Activated T-cell treated with anti-CD3 and anti-CD28 coated beads, Interleukin-2, amount 50 U/mL, for 24 hours (primary cell): ENCODE measurements at regions not wholly inside any gene's neighbourhood (a gene's known extent, or its start where the extent isn't known, plus 50 kb on each side); places are given as distances from the start of the nearest gene placed in this dataset.

ENCODE experiments used
- DNase-seq: peaks from one replicate; pipeline ENCODE4 v3.0.0-alpha.2; 2020
- H3K27ac Mint-ChIP-seq: 2 replicates; pipeline ENCODE4 v1.8.0; 2020; ENCODE audit warnings: mild to moderate bottlenecking, mixed read lengths
- H3K27me3 Mint-ChIP-seq: 2 replicates; pipeline ENCODE4 v1.8.0; 2020; ENCODE audit warnings: mixed read lengths
- H3K36me3 Mint-ChIP-seq: 2 replicates; pipeline ENCODE4 v1.8.0; 2020; ENCODE audit warnings: low read depth, mixed read lengths
- H3K4me1 Mint-ChIP-seq: 2 replicates; pipeline ENCODE4 v1.8.0; 2020; ENCODE audit warnings: low read depth, mixed read lengths
- H3K4me3 Mint-ChIP-seq: 2 replicates; pipeline ENCODE4 v1.8.0; 2020; ENCODE audit warnings: mild to moderate bottlenecking, moderate library complexity, mixed read lengths
- H3K9me3 Mint-ChIP-seq: 2 replicates; pipeline ENCODE4 v1.8.0; 2020; ENCODE audit warnings: mixed read lengths

GRCh38 chr11:113572136-113572735 is 97.0 kb upstream of the DRD2 start:
- Mint-ChIP-seq H3K36me3 (no peaks in the 10 kb centered on the region), H3K9me3 (no peaks in the 10 kb centered on the region), H3K27me3 (peaks cover 16% of the 10 kb centered on the region), H3K4me3 (no peak overlapping the region), H3K4me1 (no peaks in the 10 kb centered on the region), H3K27ac (no peak overlapping the region)
- no peak for DNase-seq

- Mint-ChIP-seq H3K4me3 (no peak overlapping the region), H3K4me1 (no peaks in the 10 kb centered on the region), H3K27ac (no peak overlapping the region), H3K27me3 (peaks cover 23% of the 10 kb centered on the region), H3K9me3 (no peaks in the 10 kb centered on the region), H3K36me3 (no peaks in the 10 kb centered on the region)
- DNase-seq: no peak
These were observed 96.3 kb upstream of the DRD2 start for GRCh38 chr11:113571531-113571930.

- Mint-ChIP-seq H3K4me1 (no peaks in the 10 kb centered on the region), H3K27me3 (peaks cover 26% of the 10 kb centered on the region), H3K9me3 (no peaks in the 10 kb centered on the region), H3K36me3 (no peaks in the 10 kb centered on the region), H3K4me3 (no peak overlapping the region), H3K27ac (no peak overlapping the region)
- DNase-seq: no peak
These were observed 95.7 kb upstream of the DRD2 start for GRCh38 chr11:113570906-113571305.

- Mint-ChIP-seq H3K27ac (no peak overlapping the region), H3K36me3 (no peaks in the 10 kb centered on the region), H3K4me3 (no peak overlapping the region), H3K9me3 (no peaks in the 10 kb centered on the region), H3K27me3 (peaks cover 28% of the 10 kb centered on the region), H3K4me1 (no peaks in the 10 kb centered on the region)
- no peak for DNase-seq
These were observed 94.2 kb upstream of the DRD2 start for GRCh38 chr11:113569391-113569790.

GRCh38 chr11:113568566-113568965 is 93.4 kb upstream of the DRD2 start:
- no peak for DNase-seq
- Mint-ChIP-seq H3K4me1 (no peaks in the 10 kb centered on the region), H3K36me3 (no peaks in the 10 kb centered on the region), H3K9me3 (no peaks in the 10 kb centered on the region), H3K27me3 (peaks cover 31% of the 10 kb centered on the region), H3K27ac (no peak overlapping the region), H3K4me3 (no peak overlapping the region)

- H3K9me3 Mint-ChIP-seq: no peaks in the 10 kb centered on the region
- H3K4me1 Mint-ChIP-seq: no peaks in the 10 kb centered on the region
- no peaks in the 10 kb centered on the region for H3K36me3 Mint-ChIP-seq
- no peak for DNase-seq
- no peak overlapping the region for H3K4me3 Mint-ChIP-seq
- no peak overlapping the region for H3K27ac Mint-ChIP-seq
- peaks cover 29% of the 10 kb centered on the region for H3K27me3 Mint-ChIP-seq
These were observed 92.8 kb upstream of the DRD2 start for GRCh38 chr11:113567867-113568544.

- no peaks in the 10 kb centered on the region for H3K9me3 Mint-ChIP-seq
- H3K27ac Mint-ChIP-seq: no peak overlapping the region
- DNase-seq: no peak
- no peaks in the 10 kb centered on the region for H3K36me3 Mint-ChIP-seq
- no peaks in the 10 kb centered on the region for H3K4me1 Mint-ChIP-seq
- H3K4me3 Mint-ChIP-seq: no peak overlapping the region
- peaks cover 33% of the 10 kb centered on the region for H3K27me3 Mint-ChIP-seq
These were observed 91.9 kb upstream of the DRD2 start for GRCh38 chr11:113567097-113567496.

GRCh38 chr11:113564527-113565130 is 89.4 kb upstream of the DRD2 start:
- no peaks in the 10 kb centered on the region for H3K36me3 Mint-ChIP-seq
- H3K9me3 Mint-ChIP-seq: no peaks in the 10 kb centered on the region
- no peak overlapping the region for H3K4me3 Mint-ChIP-seq
- peaks cover 41% of the 10 kb centered on the region for H3K27me3 Mint-ChIP-seq
- H3K27ac Mint-ChIP-seq: no peak overlapping the region
- no peaks in the 10 kb centered on the region for H3K4me1 Mint-ChIP-seq
- DNase-seq: no peak

- no peak for DNase-seq
- H3K4me1 Mint-ChIP-seq: no peaks in the 10 kb centered on the region
- no peak overlapping the region for H3K27ac Mint-ChIP-seq
- H3K27me3 Mint-ChIP-seq: peaks cover 39% of the 10 kb centered on the region
- no peaks in the 10 kb centered on the region for H3K9me3 Mint-ChIP-seq
- no peaks in the 10 kb centered on the region for H3K36me3 Mint-ChIP-seq
- no peak overlapping the region for H3K4me3 Mint-ChIP-seq
These were observed 88.7 kb upstream of the DRD2 start for GRCh38 chr11:113563766-113564526.

- H3K27ac Mint-ChIP-seq: no peak overlapping the region
- no peak for DNase-seq
- no peaks in the 10 kb centered on the region for H3K36me3 Mint-ChIP-seq
- no peaks in the 10 kb centered on the region for H3K4me1 Mint-ChIP-seq
- H3K4me3 Mint-ChIP-seq: no peak overlapping the region
- H3K9me3 Mint-ChIP-seq: no peaks in the 10 kb centered on the region
- peaks cover 37% of the 10 kb centered on the region for H3K27me3 Mint-ChIP-seq
These were observed 87.8 kb upstream of the DRD2 start for GRCh38 chr11:113562981-113563461.

- Mint-ChIP-seq H3K4me1 (no peaks in the 10 kb centered on the region), H3K27me3 (peaks cover 37% of the 10 kb centered on the region), H3K27ac (no peak overlapping the region), H3K9me3 (no peaks in the 10 kb centered on the region), H3K4me3 (no peak overlapping the region), H3K36me3 (no peaks in the 10 kb centered on the region)
- no peak for DNase-seq
These were observed 87.4 kb upstream of the DRD2 start for GRCh38 chr11:113562576-113562975.

- Mint-ChIP-seq H3K27ac (no peak overlapping the region), H3K36me3 (no peaks in the 10 kb centered on the region), H3K27me3 (peaks cover 20% of the 10 kb centered on the region), H3K4me1 (no peaks in the 10 kb centered on the region), H3K9me3 (no peaks in the 10 kb centered on the region), H3K4me3 (no peak overlapping the region)
- no peak for DNase-seq
These were observed 82.7 kb upstream of the DRD2 start for GRCh38 chr11:113557926-113558325.

- DNase-seq: no peak
- Mint-ChIP-seq H3K27ac (no peak overlapping the region), H3K9me3 (no peaks in the 10 kb centered on the region), H3K4me1 (no peaks in the 10 kb centered on the region), H3K27me3 (peaks cover 13% of the 10 kb centered on the region), H3K4me3 (no peak overlapping the region), H3K36me3 (no peaks in the 10 kb centered on the region)
These were observed 80.8 kb upstream of the DRD2 start for GRCh38 chr11:113556036-113556435.

GRCh38 chr11:113555071-113555619 is 79.9 kb upstream of the DRD2 start:
- Mint-ChIP-seq H3K9me3 (no peaks in the 10 kb centered on the region), H3K36me3 (no peaks in the 10 kb centered on the region), H3K27me3 (peaks cover 16% of the 10 kb centered on the region), H3K4me3 (no peak overlapping the region), H3K27ac (no peak overlapping the region), H3K4me1 (no peaks in the 10 kb centered on the region)
- DNase-seq: no peak
